Muscle layer of duodenum (tissue), 2 donors: ENCODE measurements at regions not wholly inside any gene's neighbourhood (a gene's known extent, or its start where the extent isn't known, plus 50 kb on each side); places are given as distances from the start of the nearest gene placed in this dataset.
"Not testable (repeated sequence)": the region's sequence is repeated elsewhere in the genome, so short reads cannot be mapped to it uniquely, and the experiment has no call there.

Experiments used
- H3K27ac ChIP-seq: one replicate; pipeline ENCODE4 v1.7.0; 2013; ENCODE audit warnings: mild to moderate bottlenecking, low read length
- H3K27me3 ChIP-seq: one replicate; pipeline ENCODE4 v1.7.0; 2013; ENCODE audit warnings: low read depth, mild to moderate bottlenecking, control low read depth, low read length
- H3K36me3 ChIP-seq, 2 donors: one replicate each; pipeline ENCODE4 v1.7.0; 2013; ENCODE audit warnings: low read length in 2 of 2, control low read depth in 1 of 2, mild to moderate bottlenecking in 1 of 2; ENCODE audit not compliant: insufficient read depth in 2 of 2, control insufficient read depth in 1 of 2
- H3K4me1 ChIP-seq, 2 donors: one replicate each; pipeline ENCODE4 v1.7.0; 2013; ENCODE audit warnings: low read length in 2 of 2, mild to moderate bottlenecking in 2 of 2, control low read depth in 1 of 2, moderate library complexity in 1 of 2; ENCODE audit not compliant: insufficient read depth in 2 of 2, control insufficient read depth in 1 of 2
- H3K4me3 ChIP-seq, 2 donors: one replicate each; pipeline ENCODE4 v1.7.0; 2013; ENCODE audit warnings: low read length in 2 of 2, low read depth in 1 of 2, mild to moderate bottlenecking in 1 of 2
- H3K9me3 ChIP-seq, 2 donors: one replicate each; pipeline ENCODE4 v1.7.0; 2013; ENCODE audit warnings: low read length in 2 of 2, control low read depth in 1 of 2, mild to moderate bottlenecking in 1 of 2; ENCODE audit not compliant: control insufficient read depth in 1 of 2
- donor health status: healthy.

DNA sequence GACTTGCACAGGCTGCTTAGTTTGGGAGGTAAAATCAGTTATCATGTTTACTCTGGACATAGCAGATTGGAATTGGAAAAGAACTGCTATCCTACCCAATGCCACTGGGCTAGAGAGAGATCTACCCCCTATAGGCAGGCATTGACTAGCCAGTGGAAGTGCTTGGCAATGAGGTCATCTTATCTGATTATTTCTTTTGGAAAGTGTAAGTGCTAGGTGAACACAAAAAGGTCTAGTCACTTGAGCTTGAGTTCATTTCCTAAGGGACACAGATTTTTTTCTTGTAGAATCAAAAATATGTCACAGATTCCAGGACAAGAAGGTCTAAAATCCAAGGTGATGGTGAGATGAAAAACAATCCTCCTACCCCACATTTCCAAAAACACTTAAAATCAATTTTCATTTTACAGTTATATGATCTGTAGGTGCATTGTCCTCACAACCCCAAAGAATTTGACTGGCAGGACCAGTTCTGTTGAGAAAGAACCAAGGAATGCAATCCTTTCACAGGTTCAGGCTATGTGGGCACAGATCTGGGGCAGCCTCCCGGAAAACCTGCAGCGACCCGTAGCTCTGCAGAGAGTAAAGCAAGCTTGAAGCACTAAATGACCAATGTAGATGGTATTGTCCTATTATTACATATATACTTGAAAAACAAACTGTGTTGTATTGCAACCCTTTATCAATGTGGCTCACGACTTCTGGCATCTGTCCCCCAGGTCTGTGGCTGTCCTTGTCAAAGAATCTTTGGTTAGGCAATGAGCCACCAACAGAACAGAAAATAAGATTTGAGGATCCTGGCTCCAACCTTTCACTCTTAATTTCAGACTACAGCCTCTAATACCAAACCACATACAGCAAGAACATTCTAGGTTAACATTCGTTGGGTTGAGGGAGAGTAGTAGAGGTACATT is 67.3 kb upstream of the ADTRP start:
- H3K4me1 ChIP-seq, result peaks cover 0 to 8% of the 10 kb centered on the region in 2 donors
- no peak overlapping the region for H3K4me3 ChIP-seq
- H3K27me3 ChIP-seq, result no peaks in the 10 kb centered on the region
- H3K27ac ChIP-seq, result no peak overlapping the region
- no peaks in the 10 kb centered on the region for H3K36me3 ChIP-seq
- no peaks in the 10 kb centered on the region for H3K9me3 ChIP-seq

DNA sequence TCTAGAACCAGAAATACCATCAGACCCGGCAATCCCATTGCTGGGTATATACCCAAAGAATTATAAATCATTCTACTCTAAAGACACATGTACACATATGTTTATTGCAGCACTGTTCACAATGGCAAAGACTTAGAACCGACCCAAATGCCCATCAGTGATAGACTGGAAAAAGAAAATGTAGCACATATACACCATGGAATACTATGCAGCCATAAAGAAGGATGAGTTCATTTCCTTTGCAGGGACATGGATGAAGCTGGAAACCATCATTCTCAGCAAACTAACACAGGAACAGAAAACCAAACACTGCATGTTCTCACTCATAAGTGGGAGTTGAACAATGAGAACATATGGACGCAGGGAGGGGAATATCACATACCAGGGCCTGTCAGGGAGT is 64.2 kb upstream of the ADTRP start:
- not testable (repeated sequence) for H3K27me3 ChIP-seq, H3K4me3 ChIP-seq, H3K4me1 ChIP-seq, H3K36me3 ChIP-seq, H3K9me3 ChIP-seq, H3K27ac ChIP-seq

DNA sequence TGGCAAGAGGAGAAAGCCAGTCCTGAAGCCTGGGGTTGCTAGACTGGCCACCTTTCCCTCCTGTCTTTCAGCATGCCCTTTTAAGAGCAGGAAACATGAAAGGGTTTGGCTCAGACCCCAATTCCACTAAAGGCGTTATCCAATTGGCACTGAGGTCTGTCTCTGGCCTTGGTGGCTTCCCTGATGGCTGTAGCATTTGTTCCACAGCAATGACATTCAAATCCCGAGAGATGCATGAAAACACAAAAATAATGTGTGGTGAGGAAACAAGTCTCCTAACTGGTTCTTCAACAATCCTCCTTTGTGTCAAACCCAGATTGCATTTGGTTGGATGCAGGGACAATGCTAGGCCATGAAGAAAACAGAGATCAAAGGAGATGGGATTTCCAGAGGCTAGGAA is 56.5 kb upstream of the ADTRP start:
- H3K27me3 ChIP-seq, result no peaks in the 10 kb centered on the region
- peaks cover 0 to 8% of the 10 kb centered on the region in 2 donors for H3K9me3 ChIP-seq
- H3K27ac ChIP-seq, result no peak overlapping the region
- no peaks in the 10 kb centered on the region for H3K36me3 ChIP-seq
- no peak overlapping the region for H3K4me3 ChIP-seq
- H3K4me1 ChIP-seq, result no peaks in the 10 kb centered on the region

DNA sequence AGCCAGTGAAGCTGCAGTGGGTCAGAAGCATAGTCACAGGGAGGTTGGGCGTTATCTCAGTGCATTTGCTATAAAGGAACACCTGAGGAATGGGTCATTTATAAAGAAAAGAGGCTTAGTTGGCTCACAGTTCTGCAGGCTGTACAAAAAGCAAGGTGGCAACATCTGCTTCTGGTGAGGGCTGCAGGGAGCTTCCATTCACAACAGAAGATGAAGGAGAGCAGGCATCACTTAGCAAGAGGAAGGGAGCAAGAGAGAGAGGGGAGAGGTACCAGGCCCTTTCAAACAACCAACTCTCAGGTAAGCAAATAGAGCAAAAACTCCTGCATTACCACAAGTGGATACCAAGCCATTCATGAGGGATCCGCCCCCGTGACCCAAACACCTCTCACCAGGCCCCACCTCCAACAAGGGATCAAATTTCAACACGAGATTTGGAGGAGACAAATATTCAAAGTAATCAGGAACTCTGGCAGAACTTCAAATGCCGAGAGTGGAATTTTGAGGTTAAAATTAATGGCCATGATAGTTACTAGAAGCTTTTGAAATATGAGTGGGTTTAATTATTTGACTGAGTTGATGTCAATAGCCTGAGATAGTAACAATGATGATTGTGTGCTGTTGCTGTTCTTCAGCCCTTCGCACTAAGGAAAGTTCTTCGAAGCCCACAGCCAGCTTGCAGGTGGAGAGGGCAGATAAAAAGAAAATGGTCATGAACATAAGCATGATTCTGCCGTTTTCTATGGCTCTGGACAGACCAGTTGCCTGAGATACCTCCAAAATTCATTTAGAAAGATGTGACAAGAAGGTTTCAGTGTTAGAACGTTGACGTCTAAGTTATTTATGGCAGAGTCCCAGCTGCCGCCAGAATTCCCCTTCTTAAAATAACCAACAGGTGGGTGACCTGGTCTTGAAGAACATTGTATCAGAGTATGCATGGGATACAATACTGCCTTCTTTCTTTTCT is 55.3 kb upstream of the ADTRP start:
- Histone ChIP-seq H3K27me3 (no peaks in the 10 kb centered on the region), H3K9me3 (peaks cover 0 to 8% of the 10 kb centered on the region in 2 donors), H3K36me3 (no peaks in the 10 kb centered on the region), H3K4me3 (no peak overlapping the region), H3K4me1 (no peaks in the 10 kb centered on the region), H3K27ac (no peak overlapping the region)

DNA sequence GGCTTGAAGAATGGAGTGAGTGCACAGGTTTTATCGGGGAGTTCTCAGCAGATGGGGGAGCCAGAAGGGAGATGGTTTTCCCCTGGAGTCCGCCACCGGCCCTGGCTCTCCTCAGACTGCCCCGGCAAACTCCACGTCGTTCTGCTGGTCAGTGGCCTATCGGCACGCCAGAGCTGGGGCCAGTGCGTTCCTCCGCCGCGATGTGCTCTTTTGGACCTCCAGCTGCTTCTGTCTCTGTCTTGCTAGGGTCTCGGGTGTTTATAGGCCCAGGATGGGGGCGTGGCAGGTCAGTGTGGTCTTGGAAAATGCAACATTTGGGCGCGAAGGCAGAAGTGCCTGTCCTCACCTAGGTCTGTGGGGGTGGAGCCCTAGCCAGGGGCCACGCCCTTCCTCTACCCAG is 53.0 kb upstream of the ADTRP start:
- H3K27ac ChIP-seq, result no peak overlapping the region
- H3K4me1 ChIP-seq, result no peaks in the 10 kb centered on the region
- no peaks in the 10 kb centered on the region for H3K9me3 ChIP-seq
- no peaks in the 10 kb centered on the region for H3K36me3 ChIP-seq
- H3K27me3 ChIP-seq, result no peaks in the 10 kb centered on the region
- H3K4me3 ChIP-seq, result no peak overlapping the region

DNA sequence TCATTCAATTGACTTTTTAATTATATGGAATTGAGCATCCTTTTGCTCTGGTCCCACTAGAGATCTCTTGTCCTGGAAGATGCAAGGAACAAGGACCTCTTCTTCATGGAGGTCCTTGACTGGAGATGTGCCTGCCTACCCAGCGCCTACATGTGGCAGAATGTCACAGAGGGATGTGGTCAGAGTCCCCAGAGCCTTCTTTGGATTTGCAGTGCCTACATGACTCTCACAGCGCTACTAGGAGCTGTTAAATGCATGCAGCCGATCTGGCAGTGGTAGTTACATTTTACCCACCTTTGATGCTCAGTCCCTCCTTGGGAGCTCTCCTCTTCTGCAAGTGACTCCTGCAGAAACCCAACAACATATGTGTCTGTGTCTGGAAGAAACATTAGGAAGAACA is 51.9 kb upstream of the ADTRP start:
- no peaks in the 10 kb centered on the region for H3K36me3 ChIP-seq
- H3K4me3 ChIP-seq, result no peak overlapping the region
- no peaks in the 10 kb centered on the region for H3K9me3 ChIP-seq
- no peak overlapping the region for H3K27ac ChIP-seq
- H3K4me1 ChIP-seq, result no peaks in the 10 kb centered on the region
- no peaks in the 10 kb centered on the region for H3K27me3 ChIP-seq

DNA sequence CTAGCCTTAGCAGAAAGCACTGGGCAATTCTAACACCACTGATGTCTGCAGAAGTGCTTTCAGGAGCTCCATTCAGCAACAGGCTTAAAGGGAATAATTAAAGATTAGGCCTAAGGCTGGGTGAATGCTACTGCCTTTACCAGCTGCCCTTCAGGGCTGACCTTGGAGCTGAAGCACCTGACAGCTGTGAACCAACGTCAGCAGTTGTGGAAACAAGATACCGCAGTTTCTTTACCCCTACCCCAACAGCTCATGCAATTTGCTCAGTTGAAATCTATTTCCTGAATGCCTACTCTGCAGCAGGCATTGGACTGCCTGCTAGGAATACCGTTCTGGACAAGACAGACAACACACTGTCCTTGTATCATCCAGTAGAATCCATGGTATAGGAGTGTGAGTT is 51.5 kb upstream of the ADTRP start:
- Histone ChIP-seq H3K36me3 (no peaks in the 10 kb centered on the region), H3K27me3 (no peaks in the 10 kb centered on the region), H3K27ac (no peak overlapping the region), H3K9me3 (no peaks in the 10 kb centered on the region), H3K4me3 (no peak overlapping the region), H3K4me1 (no peaks in the 10 kb centered on the region)

DNA sequence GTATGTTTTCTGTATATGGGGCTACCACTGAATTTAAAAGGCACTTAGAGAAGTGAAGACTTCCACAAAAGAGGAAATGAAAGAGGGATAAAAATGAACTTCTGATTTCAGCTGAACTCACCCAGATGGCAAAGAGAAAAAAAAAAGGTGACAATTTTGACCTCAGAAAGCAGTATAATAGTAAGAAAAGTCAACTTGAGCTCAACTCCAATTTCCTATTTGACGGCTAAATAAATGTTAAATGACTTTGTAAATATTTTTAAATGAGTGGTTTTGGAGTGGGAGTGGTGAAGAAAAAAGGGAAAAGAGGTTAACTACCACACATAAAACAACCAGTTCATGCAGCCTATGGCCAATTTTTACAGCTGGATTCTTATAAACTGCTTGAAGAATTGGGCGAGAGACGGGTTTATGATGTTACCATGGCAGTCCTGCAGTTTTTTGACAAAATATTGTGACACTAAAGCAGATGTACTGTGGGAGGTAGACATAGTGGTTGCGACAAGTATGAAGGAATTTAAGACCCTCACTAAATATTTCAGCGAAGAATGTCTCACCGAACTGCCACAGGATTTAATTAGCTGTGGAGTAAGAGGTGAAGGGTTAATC is 49.8 kb upstream of the ADTRP start:
- Histone ChIP-seq H3K27ac (no peak overlapping the region), H3K4me1 (no peaks in the 10 kb centered on the region), H3K9me3 (no peaks in the 10 kb centered on the region), H3K36me3 (no peaks in the 10 kb centered on the region), H3K27me3 (no peaks in the 10 kb centered on the region), H3K4me3 (no peak overlapping the region)
